GM21825 (cell line): ENCODE measurements at regions not wholly inside any gene's neighbourhood (a gene's known extent, or its start where the extent isn't known, plus 50 kb on each side); places are given as distances from the start of the nearest gene placed in this dataset.

Source experiments
- ATAC-seq: cut with Tn5 transposase; IDR thresholded peaks from one replicate; pipeline ENCODE4 v1.9.1; 2021; ENCODE audit warnings: mild to moderate bottlenecking, moderate library complexity; ENCODE audit not compliant: unreplicated experiment

DNA sequence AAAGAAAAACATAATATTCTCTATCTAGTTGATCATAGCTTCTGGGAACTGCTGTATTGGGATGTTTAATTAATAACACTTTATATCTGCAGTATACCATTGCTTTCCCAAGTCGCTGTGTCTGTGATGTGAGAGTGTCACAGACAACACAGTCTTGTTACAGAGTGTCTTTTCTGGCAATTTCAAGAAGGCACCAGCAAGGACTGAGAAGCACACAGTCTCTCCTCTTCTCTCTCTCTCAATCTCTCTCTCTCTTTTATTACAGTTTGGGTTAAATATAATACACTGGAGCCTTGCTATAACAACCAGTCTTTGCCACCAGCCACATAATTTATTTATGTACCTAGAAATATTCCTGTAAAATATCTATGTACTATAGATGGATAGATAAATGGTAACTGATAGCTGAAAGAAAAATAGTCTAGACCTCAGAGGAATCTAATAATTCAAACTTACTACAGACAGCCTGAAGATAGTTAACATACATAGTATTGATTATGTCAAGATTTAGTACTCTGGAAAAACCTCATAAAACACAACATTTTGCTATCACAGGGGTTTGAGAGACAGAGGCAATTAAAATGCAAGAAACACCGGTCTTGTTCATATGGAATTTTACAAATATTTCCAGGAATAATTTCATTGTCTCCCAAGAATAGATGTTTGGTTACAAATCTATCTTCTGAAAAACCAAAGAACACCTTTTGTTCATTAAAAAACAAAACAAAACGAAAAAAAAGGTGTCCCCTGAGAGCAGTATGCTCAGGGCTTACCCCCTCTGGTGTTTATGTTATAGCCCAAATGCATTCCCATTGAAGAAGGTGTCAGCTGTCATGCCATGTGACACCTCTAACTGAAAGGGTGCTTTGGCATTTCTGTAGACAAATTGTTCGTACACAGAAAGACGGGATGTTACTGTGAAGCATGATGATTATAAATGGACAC, 507.8 kb downstream of the TBC1D4 start:
- no peak for ATAC-seq

DNA sequence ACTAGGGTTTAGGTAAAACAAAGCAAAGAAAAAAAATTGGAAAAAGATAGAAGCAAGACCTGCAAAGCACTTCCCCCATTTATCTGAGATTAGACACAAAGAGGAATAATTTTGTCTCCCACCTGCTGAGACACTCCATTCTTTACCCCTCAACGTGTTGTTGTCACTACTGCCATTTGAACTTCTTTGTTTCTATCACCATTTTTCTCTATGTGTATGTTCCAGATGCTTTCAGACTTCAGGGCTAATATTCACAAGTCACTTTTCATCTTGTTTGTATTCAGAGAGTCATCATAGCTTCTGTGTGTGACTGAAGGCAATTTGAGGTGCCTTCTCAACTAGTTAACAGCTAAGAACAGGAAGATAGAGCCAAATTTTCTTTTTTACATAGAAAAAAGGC, 512.5 kb downstream of the TBC1D4 start:
- no peak for ATAC-seq

DNA sequence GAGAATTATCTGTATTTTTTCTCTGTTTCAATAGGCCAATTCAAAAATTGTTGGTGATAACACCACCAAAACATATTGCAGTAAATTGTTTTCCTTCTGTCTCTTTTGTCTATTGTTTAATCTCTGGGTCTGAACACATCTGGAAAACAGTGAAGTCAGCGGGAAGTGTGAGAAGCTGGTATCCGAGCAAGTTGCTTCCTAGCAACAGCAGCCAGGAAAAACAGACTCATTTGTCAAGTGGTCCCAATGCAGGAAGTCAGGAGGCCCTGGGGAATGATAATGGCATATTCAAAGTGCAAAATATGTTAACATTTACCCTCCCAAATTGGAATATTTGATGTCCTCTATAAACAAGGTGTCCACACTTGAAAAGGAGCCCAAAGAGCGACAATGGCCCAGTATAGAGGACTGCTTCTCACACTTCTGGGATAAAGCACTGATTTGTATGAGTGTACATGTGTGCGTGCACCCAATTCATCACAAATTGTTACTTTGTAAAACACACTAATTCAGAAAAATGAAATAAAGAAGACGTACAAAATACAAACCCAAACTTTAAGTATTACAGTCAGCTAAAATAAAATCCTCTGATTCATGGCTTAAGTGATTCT, 515.0 kb downstream of the TBC1D4 start:
- no peak for ATAC-seq

DNA sequence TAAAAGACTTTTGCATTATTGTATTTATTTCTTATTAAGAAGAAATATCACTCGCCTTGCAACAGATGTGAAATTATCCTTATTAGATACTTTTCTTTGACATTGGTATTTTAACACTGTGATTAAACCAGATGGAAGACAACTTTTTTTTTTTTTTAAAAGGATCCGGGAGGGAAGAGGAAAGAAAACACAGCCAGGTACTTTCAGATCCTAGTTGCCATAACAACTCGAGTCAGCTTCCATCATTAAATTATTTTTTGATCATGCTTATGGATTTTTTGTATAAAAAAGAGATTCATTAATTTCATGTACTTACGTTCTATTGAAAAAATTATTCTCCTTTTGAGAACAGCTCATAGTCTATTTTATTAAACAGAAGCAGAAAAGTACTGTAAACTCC, 515.7 kb downstream of the TBC1D4 start:
- ATAC-seq: no peak

DNA sequence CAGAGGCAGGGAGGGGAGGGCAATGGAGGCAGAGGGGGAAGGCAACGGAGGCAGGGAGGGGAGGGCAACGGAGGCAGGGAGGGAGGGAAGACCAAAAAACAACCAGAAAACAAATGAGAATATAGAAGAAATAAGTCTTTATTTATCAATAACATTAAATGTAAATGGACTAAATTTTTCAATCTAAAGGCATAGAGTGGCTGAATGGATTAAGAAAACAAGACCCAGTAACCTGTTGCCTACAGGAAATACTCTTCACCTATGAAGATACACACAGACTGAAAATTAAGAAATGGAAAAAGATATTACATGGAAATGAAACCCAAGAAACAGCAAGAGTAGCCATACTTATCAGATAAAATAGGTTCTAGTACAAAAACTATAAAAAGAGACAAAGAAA, 536.3 kb downstream of the TBC1D4 start:
- no peak for ATAC-seq

DNA sequence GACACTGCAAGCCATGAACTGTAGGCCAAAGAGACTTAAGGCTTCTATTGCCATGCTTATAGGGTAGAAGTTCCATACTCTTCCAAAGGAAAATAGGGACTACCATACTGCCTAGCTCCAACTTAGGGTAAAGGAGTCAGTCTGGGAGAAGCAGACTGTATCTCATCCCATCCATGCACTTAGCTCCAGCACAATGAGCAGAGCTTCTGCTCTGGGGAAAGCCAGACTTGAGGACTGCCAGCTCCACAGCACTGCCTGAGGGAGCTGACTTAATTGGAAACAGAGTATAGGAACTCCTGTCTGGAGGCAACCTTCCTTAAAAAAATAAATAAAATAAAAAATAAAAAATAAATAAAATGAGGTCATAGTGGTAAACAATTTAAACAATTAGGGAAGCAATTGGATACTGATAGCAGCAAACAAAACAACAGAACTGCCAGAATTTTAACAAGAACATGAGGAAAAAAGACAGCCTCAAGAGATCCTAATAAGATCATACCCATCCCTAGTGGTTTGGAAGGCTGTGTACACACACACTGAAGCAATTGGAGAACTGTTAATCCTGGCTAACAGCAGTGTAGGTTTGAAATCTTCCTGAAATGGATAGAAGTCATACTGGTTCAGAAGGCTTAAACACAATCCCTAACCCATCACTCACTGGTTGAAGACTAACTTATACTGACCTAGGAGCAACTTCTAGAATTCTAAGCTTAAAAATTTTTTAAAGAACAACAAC, 550.1 kb downstream of the TBC1D4 start:
- no peak for ATAC-seq

DNA sequence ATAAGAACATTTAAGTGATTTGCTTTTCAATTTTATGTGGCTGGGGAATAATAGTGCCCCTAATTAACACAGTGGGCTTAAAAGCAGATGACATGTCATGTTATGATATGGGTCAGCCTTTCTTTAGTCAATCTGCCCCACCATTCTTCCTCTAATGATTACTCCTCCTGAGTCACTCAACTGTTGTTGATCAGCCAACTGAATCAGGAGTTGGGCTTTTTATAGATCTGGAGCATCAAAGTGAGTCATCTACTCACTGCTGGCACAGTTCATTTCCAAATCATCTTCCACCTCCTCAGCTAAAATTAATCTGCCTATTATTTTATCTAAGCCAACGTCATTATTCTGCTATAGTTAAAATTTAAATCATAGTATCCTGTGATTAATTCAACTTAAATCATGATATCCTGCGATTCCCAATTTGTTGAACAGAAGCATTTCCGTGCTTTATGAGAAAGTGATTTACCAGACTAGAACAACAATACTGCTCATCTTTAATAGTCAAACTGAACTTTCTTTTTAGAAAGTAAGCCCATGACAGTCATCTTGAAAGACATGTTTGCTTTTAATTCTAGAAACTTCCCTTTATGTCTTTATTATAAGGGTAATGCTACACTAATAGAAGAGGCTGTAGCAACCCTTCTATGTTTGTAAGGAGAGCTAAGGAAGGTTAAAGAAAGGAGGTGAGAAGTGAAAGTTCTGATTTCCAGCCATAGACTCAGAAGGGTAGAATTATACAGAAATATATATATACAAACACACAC, 551.4 kb downstream of the TBC1D4 start:
- ATAC-seq: no peak

DNA sequence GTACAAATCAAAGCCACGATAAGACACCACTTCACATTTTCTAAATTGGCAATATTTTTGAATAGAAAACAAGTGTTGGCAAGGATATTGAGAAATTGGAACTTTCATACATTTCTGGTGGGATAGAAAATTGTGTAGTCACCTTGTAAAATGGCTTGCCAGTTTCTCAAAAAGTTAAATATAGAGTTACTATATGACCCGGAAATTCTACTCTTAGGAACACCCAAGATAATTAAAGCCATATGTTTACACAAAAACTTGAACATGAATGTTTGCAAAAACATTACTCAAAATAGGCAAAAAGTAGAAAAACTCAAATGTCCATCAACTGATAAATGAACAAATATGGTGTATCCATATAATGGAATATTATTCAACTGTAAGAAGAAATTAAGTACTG, 552.5 kb downstream of the TBC1D4 start:
- no peak for ATAC-seq

DNA sequence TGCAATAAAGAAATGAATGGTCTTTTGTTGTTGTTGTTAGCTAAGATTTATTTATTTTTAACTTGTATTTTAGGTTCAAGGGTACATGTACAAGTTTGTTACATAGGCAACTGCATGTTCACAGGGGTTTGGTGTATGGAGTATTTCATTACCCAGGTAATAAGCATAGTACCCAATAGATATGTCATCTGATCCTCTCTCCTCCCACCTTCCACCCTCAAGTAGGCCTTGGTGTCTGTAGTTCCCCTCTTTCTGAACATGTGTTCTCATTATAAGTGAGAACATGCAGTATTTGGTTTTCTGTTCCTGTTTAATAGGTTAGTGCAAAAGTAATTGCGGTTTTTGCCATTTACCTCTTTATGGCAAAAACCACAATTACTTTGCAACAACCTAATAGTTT, 554.1 kb downstream of the TBC1D4 start:
- no peak for ATAC-seq

DNA sequence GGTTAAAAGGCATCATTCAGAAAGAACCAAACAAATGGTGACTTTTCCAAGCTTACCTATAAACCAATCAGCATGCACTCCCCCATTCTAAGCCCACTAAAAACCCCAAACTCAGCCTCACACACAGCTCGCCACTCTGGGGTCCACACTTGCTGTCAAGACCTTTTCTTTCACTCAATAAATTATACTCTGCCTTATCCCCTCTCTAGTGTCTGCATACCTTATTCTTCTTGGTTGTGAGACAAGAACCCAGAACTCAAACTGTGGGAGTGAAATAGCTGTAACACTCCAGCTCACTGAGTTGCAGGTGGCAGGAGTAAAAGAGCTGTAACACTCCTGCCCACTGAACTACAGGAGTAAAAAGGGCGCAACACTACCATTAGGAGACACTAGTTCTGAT, 559.0 kb downstream of the TBC1D4 start:
- ATAC-seq: no peak

DNA sequence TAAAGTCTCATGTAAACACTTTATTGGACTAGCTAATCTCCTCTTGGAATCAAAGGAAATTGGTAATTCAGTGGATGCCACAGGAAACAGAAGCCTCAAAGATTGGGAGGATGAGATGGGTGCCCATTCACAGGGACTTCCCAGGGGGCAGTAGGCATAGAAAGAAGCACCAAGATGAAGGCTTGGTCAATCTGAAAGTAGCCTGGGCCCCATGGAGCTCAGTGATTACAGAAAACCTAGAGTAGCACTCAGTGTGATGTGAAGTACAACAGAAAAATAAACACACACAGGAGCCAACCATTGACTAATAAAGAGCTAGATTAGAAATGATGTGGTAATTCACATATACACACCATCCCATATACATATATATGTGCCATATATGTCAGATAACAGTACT, 560.6 kb downstream of the TBC1D4 start:
- no peak for ATAC-seq

DNA sequence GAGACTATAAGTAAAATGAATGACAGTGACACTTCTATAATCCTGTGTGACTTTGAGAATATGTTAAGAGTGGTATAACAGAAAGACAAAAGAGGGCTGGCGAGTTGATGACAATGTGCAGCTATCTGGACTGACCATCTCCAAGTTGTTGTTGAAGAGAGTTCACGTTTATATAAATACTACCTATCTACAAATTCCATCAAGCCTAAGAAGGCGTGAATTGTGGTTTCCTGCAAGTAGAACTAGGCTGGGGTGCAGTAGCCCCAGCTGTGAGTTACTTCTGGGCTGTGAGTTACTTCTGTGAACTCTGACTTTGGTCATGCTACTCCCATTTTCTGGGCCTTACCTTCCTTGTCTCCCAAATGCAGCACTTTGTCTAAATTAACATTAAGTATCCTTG, 561.0 kb downstream of the TBC1D4 start:
- ATAC-seq: no peak

DNA sequence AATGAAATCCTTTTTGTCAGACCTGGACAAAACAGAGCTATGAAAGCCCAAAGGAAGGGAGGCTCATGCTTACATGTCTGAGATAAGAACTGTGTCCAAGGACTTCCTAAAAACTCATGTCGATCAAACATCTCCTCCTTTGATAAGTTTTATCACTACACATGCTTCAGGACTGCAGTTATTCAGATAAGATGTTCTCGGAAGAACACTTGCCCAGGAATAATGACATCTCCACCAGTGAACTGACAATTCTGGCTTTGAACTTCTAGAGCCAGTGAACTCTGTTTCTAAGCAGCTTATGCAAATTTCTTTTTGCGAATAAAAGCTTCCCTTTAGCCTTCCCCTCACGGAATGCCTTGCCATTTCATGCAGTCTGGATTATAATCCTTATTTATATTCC, 561.6 kb downstream of the TBC1D4 start:
- no peak for ATAC-seq

DNA sequence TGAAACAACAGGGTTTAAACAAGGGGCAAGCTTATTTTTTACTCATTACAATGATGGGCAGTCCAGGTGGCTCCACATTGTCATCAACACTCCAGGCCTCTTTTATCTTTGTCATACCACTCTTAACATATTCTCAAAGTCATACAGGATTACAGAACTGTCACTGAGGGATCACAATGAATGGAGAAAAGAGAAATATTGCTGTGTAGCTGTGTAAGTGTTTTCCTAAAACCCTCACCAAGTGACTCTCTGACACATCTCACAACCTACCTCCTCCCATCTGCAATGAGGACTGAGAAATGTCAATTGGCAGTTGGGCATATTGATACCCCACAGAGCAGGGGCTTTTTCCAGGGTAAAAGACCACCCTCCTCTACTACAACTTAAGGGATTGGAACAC, 562.1 kb downstream of the TBC1D4 start:
- ATAC-seq: no peak

DNA sequence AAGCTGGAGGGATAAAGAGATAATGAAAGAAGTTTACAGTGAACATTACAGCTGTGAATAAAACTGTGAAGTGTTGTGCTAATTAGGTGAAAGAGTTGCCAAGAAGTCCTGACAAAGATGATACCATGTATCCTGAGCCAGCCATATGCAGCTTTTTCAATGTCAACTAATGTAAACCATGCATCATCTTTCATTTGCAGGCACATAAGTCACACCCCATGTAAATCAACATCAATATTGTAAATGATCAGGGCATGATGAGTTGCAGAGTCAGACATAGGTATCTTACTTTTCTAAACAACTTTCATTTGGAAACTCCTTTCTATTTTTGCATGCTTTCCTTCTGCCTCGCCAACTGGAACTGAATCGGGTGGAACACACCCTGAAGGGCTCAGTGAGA, 569.1 kb downstream of the TBC1D4 start:
- no peak for ATAC-seq

DNA sequence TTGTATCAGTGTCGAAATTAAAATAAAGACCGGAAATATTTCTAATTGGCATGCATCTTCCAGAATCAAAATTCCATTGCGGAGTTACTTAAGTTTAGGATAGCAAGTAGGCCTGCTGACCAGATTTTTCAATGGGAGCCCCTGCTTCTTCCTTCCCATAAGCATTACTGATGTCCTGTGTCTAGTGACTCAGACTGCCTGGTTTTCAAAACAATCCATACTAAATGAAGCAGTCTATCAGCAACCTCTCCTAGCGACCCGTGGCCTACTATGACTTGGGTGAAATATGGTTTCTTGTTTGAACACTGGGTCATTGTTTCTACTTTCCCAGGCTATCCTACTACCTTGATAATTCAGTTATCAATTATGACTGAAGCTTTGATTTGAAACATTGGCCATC, 571.6 kb downstream of the TBC1D4 start:
- no peak for ATAC-seq

DNA sequence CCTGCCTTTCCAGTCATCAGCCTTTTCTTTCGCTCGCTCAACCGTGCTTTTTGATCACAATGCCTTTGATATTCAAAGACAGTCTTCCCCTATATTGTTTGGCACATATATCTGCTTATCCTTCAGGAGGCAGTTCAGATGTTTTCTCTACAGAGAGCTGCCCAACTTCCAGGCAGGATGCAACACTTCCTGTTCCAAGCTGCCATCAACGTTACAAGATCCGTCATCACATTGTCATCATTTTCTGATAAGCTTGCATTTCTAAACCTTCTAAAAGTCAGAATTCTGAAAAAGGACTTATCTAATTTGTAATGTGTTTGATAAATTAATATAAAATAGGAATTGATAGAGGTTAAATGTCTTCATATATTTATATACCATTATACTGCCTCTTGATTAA, 574.2 kb downstream of the TBC1D4 start:
- ATAC-seq: no peak

DNA sequence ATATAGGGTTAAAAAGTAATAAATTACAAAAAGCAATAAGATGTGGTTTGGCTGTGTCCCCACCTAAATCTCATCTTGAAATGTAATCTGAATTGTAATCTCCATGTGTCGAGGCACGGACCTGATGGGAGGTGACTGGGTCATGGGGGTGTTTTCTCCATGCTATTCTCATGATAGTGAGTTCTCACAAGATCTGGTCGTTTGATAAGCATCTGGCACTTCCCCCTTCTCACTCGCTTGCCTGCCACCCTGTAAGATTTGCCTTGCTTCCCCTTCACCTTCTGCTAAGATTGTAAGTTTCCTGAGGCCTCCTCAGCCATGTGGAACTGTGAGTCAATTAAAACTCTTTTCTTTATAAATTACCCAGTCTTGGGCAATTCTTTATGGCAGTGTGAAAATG, 577.4 kb downstream of the TBC1D4 start:
- no peak for ATAC-seq

DNA sequence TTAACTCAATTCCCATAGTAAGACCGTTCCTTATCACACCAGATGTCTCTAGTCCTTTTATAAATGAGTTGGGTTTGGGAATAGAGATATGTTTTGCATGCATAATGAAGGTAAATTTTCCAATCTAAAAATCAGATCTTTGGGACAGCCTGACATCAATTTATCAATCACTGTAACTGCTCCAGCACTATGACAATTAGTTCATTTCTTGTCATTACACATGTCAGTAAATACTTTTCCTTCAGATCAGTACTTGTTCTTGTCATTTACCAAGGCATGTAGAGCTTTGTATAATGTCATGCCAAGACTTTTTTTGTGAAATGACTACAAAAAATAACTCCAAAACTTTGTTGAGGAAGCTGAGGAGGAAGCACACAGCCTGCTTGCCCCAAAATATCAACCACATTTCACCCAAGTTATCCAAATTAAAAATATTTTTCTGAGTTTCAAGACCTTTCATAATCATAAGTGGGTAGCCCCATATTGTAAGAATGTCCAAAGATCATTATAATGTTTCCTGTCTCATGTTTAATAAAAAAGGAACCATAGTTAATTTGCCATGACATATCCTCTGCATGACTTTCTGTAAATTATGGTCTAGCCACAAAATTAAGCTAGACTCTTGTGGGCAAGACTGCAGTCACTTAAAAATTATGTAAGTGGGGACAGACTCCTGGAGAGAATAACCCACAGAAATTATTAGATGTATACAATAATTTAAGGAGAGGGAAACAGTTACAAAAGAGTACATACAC, 586.8 kb downstream of the TBC1D4 start:
- no peak for ATAC-seq

DNA sequence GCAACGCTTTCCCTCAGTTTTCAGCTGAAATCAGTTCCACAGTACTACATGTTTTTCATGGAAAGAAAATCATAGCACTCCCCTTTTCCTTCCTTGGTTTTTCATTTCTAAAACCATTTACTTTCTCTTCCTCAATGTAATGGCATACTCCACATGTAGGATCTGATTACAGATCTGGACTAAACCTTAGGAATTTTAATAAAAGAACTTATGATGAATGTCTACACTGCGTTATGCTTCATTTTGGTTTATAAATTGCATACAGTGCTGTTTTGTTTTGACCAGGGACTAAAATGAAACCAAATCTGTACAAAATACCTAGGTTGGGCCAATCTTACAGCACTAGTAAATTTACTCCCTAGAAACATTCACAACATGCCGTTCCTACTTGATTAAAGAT, 589.9 kb downstream of the TBC1D4 start:
- ATAC-seq: no peak
